ENCODE measurements at regions not wholly inside any gene's neighbourhood (a gene's known extent, or its start where the extent isn't known, plus 50 kb on each side); places are given as distances from the start of the nearest gene placed in this dataset.
"Not testable (repeated sequence)": the region's sequence is repeated elsewhere in the genome, so short reads cannot be mapped to it uniquely, and the experiment has no call there.

- H4K5ac ChIP-seq (ENCODE audit: insufficient read length, low read depth, low read length); H2BK120ac ChIP-seq (replicated peaks; ENCODE audit: low read depth, low read length); H3K56ac ChIP-seq (replicated peaks; ENCODE audit: insufficient read length, low read depth, low read length); H2BK20ac ChIP-seq (ENCODE audit: low read length); H3K18ac ChIP-seq (ENCODE audit: extremely low read depth, low read length); H2BK15ac ChIP-seq (ENCODE audit: low read length); H3K79me2 ChIP-seq (ENCODE audit: control insufficient read depth in 1 of 2, insufficient read depth in 2 of 2, low read length in 2 of 2); H4K20me1 ChIP-seq (replicated peaks in 1 of 2; ENCODE audit: control insufficient read depth in 1 of 2, insufficient read depth in 2 of 2, low read length in 2 of 2); H3K79me1 ChIP-seq (ENCODE audit: low read depth, low read length); H3K4me2 ChIP-seq (ENCODE audit: insufficient read depth in 1 of 2, low read depth in 2 of 2, low read length in 2 of 2); H3K4ac ChIP-seq (replicated peaks; ENCODE audit: insufficient read length, low read depth, low read length); FAIRE-seq; H2BK5ac ChIP-seq (ENCODE audit: low read depth, low read length); H3K9me3 ChIP-seq (ENCODE audit: insufficient read depth in 2 of 2, low read depth in 1 of 2, low read length in 1 of 2); H4K8ac ChIP-seq (ENCODE audit: extremely low read depth, insufficient read depth, low read length); H3K14ac ChIP-seq (ENCODE audit: insufficient read length); H3K23me2 ChIP-seq (ENCODE audit: low read depth, low read length); H3K4me1 ChIP-seq (replicated peaks in 1 of 4; ENCODE audit: control insufficient read depth in 3 of 4, insufficient read depth in 4 of 4, low read length in 3 of 4); H2AK5ac ChIP-seq (ENCODE audit: low read depth, low read length); H4K91ac ChIP-seq (replicated peaks; ENCODE audit: insufficient read length, low read length); H2AFZ ChIP-seq (ENCODE audit: low read length); H2BK12ac ChIP-seq (ENCODE audit: low read depth, low read length); H3K27ac ChIP-seq (ENCODE audit: low read depth, low read length); H3K27me3 ChIP-seq (replicated peaks in 1 of 4; ENCODE audit: control insufficient read depth in 3 of 4, extremely low read depth in 1 of 4, insufficient read depth in 3 of 4, low read length in 3 of 4); POLR2A ChIA-PET (ENCODE audit: partially characterized antibody); H3K23ac ChIP-seq (ENCODE audit: insufficient read length); H3K4me3 ChIP-seq (ENCODE audit: extremely low read depth in 1 of 4, insufficient read depth in 2 of 4, low read depth in 3 of 4, low read length in 4 of 4); H3K36me3 ChIP-seq (ENCODE audit: control insufficient read depth in 2 of 4, insufficient read depth in 4 of 4, low read length in 3 of 4); H3K9ac ChIP-seq (replicated peaks in 1 of 4; ENCODE audit: extremely low read depth in 1 of 4, low read depth in 3 of 4, low read length in 3 of 4): not testable (repeated sequence)
- DNase-seq (ENCODE audit: low read depth in 1 of 2, low spot score in 2 of 2): peak; percentile 13 to 49
- CTCF ChIA-PET (ENCODE audit: partially characterized antibody): interaction anchor here (0.6 to 1.7 kb wide), 10 partner anchors 11 to 1721 kb away, joined by 3 to 10 read pairs (median 3); no protein-coding TSS in a partner anchor
- WGBS, 2 experiments (ENCODE audit: extremely low coverage in 1 of 2, insufficient coverage in 1 of 2, insufficient read length in 1 of 2, insufficient replicate concordance in 2 of 2, low coverage in 1 of 2, low lambda C conversion rate in 2 of 2, missing lambda C conversion rate in 1 of 2): 73% methylated on average over 5 of the region's 5 CpGs; no CpG with 5 or more reads in 1 of the 2 experiments
- TF ChIP-seq CTCF (IDR thresholded peaks at IDR 0.05; ENCODE audit: control extremely low read depth in 1 of 3, insufficient read depth in 1 of 3, low read depth in 1 of 3, low read length in 3 of 3) (peak; percentile 60 to 66 (median 66)), TEAD4 (IDR thresholded peaks at IDR 0.05; ENCODE audit: low read depth, low read length) (peak; percentile 98), RAD21 (IDR thresholded peaks at IDR 0.05 in 1 of 2, conservative IDR thresholded peaks at IDR 0.05 in 1 of 2; ENCODE audit: low read depth in 2 of 2, low read length in 2 of 2) (peak; percentile 64 to 71)
These were observed 823.1 kb upstream of the HS3ST5 start for GRCh38 chr6:115165912-115166311.
